HG03108 (cell line): ENCODE measurements at regions not wholly inside any gene's neighbourhood (a gene's known extent, or its start where the extent isn't known, plus 50 kb on each side); places are given as distances from the start of the nearest gene placed in this dataset.

Experiments used
- ATAC-seq: cut with Tn5 transposase; IDR thresholded peaks from one replicate; pipeline ENCODE4 v1.9.1; 2021; ENCODE audit warnings: moderate library complexity; ENCODE audit not compliant: unreplicated experiment

- no peak for ATAC-seq
These were observed 297.9 kb downstream of the OTOL1 start for GRCh38 chr3:161794551-161794950.

DNA sequence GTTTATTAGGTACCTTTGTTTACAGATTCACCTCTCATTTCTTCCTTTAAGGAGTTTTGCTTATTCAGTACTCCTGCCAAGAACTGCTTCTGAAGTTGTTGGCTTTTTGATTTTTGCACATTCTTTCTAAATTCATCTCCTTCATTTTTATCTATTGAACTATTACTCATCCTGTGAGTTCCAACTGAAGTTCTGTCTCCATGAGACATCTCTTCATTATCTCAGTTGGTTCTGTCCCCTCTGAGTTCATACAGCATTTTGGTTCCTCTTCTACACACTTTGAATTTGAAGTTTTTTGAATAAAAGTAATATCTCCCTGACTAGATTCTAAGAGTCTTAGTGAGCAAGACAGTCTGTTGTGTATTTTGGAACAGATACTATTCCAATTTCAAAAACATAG lies 299.7 kb downstream of the OTOL1 start:
- ATAC-seq = no peak

DNA sequence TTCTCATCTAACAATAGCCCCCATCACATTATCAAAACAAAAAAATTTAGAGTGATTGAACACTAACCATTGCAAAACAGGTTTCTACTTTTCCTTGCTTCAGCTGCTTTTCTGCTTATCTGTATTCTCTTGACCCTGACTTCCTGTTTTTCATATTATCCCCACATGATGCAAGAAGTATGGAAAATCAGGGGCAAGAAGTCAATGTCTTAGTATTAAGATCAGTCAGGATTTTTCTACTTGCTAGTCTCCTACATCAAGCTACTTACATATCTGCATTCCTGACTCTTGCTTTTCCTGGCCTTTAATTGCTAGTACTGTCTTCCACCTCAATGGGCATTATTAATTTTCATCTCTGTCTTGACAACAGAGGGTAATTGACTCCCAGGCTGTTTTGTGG lies 300.2 kb downstream of the OTOL1 start:
- ATAC-seq = no peak

DNA sequence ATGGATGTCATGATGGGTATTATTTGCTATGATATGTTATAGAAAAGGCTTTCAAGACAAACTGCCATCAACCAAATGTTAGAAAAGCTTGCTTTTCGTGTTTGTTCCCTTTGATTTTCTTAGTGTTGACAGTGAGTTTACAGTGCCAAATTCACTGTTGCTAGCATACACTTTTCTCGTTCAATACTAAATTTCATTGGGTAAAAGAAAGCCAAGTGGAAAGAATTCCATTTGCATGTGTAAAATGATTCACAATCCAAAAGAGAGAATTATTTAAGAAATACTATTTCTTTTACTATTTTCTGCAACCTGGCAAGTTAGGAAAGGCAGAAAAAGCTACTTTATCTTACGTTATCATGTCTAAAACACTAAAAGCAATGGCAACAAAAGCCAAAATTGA lies 301.4 kb downstream of the OTOL1 start:
- no peak for ATAC-seq

DNA sequence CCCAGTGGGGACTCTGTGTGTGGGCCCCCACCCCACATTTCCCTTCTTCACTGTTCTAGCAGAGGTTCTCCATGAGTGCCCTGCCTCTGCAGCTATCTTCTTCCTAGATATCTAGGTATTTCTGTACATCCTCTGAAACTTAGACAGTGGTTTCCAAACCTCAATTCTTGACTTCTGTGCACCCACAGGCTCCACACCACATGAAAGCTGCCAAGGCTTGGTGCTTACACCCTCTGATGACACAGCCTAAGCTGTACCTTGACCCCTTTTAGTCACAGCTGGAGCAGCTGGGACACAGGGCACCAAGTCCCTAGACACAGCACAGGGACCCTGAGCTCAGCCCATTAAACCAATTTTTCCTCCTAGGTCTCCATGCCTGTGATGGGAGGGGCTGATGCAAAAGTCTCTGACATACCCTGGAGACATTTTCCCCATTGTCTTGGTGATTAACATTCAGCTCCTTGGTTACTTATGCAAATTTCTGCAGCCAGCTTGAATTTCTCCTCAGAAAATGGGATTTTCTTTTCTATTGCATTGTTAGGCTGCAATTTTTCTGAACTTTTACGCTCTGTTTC lies 304.5 kb downstream of the OTOL1 start:
- ATAC-seq = no peak

DNA sequence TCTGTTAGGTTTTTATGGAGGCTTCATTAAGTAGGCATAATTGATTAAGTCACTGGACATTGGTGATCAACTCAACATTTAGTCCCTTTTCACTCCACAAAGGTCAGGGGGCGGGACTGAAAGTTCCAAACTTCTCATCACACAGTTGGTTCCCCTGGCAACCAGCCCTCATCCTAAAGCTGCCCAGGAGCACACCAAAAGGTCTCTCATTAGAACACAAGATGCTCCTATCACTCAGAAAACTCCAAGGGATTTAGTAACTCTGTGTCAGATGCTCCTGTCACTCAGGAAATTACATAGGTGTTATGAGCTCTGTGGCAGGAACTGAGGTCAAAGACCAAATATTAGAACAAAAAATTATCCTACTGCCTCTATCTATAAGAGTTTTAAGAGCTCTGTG lies 321.5 kb downstream of the OTOL1 start:
- ATAC-seq = no peak

DNA sequence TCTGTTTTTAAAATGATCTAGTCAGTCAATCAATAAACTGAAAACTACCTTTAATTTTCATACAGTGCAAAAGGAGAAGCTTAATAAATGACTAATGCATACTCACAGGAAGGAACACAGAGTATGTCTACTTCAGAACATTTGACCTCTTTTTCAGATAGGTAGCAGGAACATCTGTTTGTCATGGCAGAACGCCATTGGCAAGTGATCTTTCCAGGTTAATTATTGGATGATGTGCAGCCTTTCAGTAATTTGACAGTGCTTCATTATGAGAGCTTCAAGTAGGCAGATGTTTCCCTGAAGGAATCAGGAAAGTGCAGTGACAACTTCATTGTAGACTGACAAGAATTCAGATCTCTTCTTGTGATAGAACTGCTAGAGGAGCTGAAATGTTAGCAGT lies 325.0 kb downstream of the OTOL1 start:
- ATAC-seq = no peak

- ATAC-seq = no peak
These were observed 325.7 kb downstream of the OTOL1 start for GRCh38 chr3:161822291-161822690.

DNA sequence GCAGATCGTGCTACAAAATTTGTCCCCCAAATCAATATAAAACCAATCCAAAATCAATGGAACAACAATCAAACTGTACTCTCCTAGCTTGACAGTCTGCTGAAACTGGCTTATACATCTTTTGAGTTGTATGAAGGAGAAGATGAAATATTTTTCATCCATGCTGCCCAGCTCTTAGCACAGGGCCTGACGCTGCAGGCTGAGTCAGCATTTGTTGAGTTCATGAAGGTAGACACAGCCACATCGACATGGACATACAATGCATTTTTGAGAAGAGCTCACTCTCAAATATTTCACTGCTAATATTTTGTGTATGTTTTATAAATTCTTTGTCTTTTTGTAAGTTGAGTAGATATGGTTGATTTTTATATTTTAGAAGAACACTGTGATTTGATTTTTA lies 327.3 kb downstream of the OTOL1 start:
- no peak for ATAC-seq

DNA sequence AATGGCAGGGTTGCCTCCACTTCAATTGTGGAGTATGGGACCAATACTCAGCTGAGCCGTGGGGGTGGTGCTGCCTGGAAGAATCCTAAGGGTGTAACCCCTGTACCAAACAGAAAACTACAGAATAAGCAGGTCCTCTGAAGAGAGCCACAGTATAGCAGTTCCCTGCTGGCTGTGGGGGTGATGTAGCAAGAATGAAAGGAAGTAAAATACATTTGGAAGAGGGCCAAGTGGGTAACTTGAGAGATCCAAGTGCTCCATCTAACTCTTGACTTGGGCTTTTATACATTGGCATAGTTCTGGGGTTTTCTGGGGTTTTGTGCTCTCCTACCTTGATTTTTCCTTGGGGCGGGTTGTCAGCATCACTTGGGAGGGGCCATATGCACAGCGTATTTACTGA lies 341.4 kb downstream of the OTOL1 start:
- no peak for ATAC-seq

GRCh38 chr3:161848376-161848775 lies 351.8 kb downstream of the OTOL1 start:
- ATAC-seq = no peak

DNA sequence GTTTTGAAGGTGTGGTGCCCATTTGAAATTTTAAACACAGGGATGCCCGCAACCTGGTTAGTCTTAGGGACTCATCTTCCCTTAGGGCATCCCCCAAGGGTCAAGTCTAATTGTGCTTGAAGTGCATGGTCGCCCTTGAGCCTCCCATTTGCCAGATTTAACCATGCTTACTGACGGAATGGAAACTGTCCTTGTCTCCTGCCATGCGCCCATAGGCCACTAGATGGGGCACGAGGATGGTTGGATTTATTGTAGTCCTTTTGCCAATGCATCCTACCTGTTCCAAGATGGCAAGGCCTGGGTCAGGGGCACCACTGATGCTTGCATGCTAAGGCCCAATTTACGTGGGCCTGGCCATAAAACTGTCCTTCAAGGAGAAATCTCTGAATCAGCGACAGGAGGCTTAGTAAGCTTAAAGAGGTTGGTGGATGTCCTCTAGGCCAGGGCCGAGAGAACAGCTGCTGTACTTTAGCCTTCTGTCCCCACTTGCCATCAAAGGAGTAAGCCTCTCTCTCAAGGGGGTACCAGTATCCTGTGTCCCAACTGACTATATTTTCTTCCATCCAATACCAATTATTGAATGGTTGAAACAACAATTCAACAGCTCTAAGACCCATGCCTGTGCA lies 355.4 kb downstream of the OTOL1 start:
- peak; percentile 86 for ATAC-seq

- ATAC-seq = no peak
These were observed 356.1 kb downstream of the OTOL1 start for GRCh38 chr3:161852744-161853143.

DNA sequence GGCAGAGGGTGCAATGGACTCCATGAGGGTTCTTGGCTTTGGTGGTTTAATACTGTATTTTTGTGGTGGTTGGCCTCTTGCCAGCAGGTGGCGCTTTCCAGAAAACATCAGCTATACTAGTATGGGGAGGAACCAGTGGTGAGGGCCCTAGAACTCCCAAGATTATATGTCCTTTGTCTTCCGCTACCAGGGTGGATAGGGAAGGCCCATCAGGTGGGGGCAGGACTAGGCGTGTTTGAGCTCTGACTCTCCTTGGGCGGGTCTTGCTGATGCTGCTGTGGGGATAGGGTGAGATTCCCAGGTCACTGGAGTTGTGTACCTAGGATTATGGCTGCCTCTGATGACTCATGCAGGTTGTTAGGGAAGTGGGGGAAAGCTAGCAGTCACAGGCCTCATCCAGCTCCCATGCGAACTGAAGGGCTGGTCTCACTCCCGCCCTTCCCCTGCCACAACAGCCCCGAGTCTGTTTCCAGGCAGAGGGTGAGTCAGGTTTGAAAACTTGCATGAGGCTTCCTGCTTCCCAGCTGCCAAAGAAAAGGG lies 357.7 kb downstream of the OTOL1 start:
- ATAC-seq = no peak

- ATAC-seq = no peak
These were observed 362.4 kb downstream of the OTOL1 start for GRCh38 chr3:161859057-161859456.

DNA sequence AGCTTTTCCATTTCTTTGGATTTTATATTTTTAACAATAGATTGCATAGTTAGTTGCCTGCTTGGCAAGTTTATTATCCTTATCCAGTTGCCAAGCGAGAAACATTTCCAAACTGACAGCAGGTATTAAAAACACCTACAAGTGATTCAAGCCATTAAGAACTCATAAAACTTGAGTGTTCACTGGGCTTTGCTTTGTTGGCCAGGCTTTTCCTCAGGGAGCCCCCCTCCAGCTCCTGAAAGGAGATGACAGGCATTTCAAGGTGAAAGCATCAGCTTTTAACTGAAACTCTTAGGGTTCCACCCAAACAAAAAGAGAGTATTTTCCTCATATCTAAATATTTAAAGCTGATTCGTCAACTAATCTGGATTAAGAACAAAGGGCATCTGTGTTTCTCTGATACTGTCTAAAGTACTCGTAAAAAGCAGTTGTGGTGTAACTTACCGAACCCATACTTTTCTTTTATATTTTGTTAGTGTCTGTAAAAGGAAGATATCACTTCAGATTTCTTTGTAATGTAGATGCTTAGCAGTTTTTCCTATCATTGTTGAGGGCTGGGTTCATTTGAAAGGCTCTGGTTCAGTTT lies 363.4 kb downstream of the OTOL1 start:
- no peak for ATAC-seq

- no peak for ATAC-seq
These were observed 367.2 kb downstream of the OTOL1 start for GRCh38 chr3:161863775-161864174.

GRCh38 chr3:161866176-161866575 lies 369.6 kb downstream of the OTOL1 start:
- ATAC-seq = no peak

DNA sequence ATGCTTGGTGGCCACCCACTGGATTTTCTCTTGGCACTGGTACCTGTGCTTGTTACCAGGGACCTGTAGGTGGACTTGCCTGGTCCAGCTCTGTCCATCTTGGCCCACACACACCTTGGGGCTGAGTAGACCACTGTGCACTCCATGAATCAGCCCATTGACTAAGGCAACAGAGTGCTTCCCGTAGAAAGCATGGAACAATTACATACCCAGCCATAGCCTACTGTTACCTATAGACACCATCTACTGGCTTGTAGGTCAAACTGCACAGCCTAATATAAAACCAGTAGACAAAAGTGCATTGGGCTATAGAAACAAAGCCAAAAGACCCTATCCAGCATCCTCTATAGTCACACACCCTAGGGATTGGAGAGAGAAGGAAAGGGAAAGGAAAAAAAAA lies 378.9 kb downstream of the OTOL1 start:
- ATAC-seq = no peak

GRCh38 chr3:161879470-161879869 lies 382.9 kb downstream of the OTOL1 start:
- ATAC-seq = no peak

- no peak for ATAC-seq
These were observed 388.2 kb downstream of the OTOL1 start for GRCh38 chr3:161884830-161885229.

DNA sequence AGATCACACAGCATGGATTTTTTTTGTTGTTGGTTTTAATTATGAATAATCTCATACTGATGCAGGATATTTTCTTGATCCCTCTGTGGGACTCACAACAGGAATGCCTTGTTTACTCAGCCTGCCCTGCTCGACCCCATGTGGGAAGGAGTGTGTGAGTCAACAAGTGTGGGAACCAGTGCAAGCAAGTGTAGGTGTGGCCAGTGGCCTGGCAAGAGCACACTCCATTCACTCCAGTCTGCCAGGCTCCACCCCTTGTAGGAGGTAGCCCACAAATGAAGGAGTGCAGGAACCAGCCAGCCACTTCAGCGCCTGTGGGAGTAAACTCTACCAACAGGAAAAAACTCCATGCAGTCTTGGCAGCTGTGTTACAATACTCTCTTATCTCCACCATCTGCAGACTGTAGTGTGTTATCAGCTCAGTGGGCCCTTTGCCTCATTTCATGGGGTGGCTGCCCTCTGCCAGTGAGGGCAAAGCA lies 393.6 kb downstream of the OTOL1 start:
- no peak for ATAC-seq
